PC-3 (cell line): ENCODE measurements at regions not wholly inside any gene's neighbourhood (a gene's known extent, or its start where the extent isn't known, plus 50 kb on each side); places are given as distances from the start of the nearest gene placed in this dataset.

Experiments used
- ATAC-seq: fragments of 200-7000 bp; cut with Tn5 transposase; 2 replicates; pipeline ENCODE4 v1.9.1; 2020; ENCODE audit warnings: mild to moderate bottlenecking, moderate library complexity
- BruUV-seq: library from RNA; stranded (reverse); fragments of 400-500 nt; replicated peaks from 2 replicates; lab custom pipeline; 2021; lab: Mats Ljungman, UMichigan
- CTCF ChIA-PET: fragments of 300-600 bp; sonication (Branson Sonifier 250); formaldehyde crosslinking; loops from one replicate; lab custom pipeline; 2022; ENCODE audit warnings: antibody characterized with exemption; lab: Charles Lee
- POLR2A ChIA-PET: fragments of 300-600 bp; sonication (Branson Sonifier 250); formaldehyde crosslinking; loops from one replicate; lab custom pipeline; 2022; ENCODE audit warnings: antibody characterized with exemption; ENCODE audit not compliant: unreplicated experiment; lab: Charles Lee
- DNase-seq: peaks from one replicate; pipeline ENCODE4 v3.0.0-alpha.2; 2015
- H2AFZ ChIP-seq: fragments of 300-600 bp; sonication (generic); 2 replicates; pipeline ENCODE4 v1.6.0; 2016; ENCODE audit warnings: antibody characterized with exemption, low read length
- H3F3A ChIP-seq: fragments of 300-600 bp; sonication (generic); one replicate; pipeline ENCODE4 v1.6.0; 2017; ENCODE audit warnings: antibody characterized with exemption, low read length, control low read depth, mild to moderate bottlenecking; ENCODE audit not compliant: unreplicated experiment
- H3K27ac ChIP-seq: fragments of 300-600 bp; sonication (generic); 2 replicates; pipeline ENCODE4 v1.5.1; 2016; ENCODE audit warnings: mild to moderate bottlenecking, low read length
- H3K27me3 ChIP-seq: fragments of 300-600 bp; sonication (generic); 2 replicates; pipeline ENCODE4 v1.6.1; 2016; ENCODE audit warnings: low read length, mixed read lengths
- H3K36me3 ChIP-seq: fragments of 300-600 bp; sonication (generic); 2 replicates; pipeline ENCODE4 v1.6.1; 2016; ENCODE audit warnings: low read depth, mixed run types, low read length, mixed read lengths
- H3K4me1 ChIP-seq: fragments of 300-600 bp; sonication (generic); 2 replicates; pipeline ENCODE4 v1.5.1; 2016; ENCODE audit warnings: low read length; ENCODE audit not compliant: insufficient read depth
- H3K4me2 ChIP-seq: fragments of 300-600 bp; sonication (generic); 2 replicates; pipeline ENCODE4 v1.6.0; 2016; ENCODE audit warnings: low read length
- H3K4me3 ChIP-seq: fragments of 300-600 bp; sonication (generic); 2 replicates; pipeline ENCODE4 v1.5.1; 2016; ENCODE audit warnings: mild to moderate bottlenecking, low read length, mixed read lengths
- H3K79me2 ChIP-seq: fragments of 300-600 bp; sonication (generic); 2 replicates; pipeline ENCODE4 v1.6.1; 2017; ENCODE audit warnings: low read length, mixed read lengths
- H3K9ac ChIP-seq: fragments of 300-600 bp; sonication (generic); 2 replicates; pipeline ENCODE4 v1.6.0; 2016; ENCODE audit warnings: mild to moderate bottlenecking, low read length
- H3K9me2 ChIP-seq: fragments of 300-600 bp; sonication (generic); replicated peaks from 2 replicates; pipeline ENCODE4 v1.6.1; 2016; ENCODE audit warnings: mixed run types, low read length, mixed read lengths
- H3K9me3 ChIP-seq: fragments of 300-600 bp; sonication (generic); 2 replicates; pipeline ENCODE4 v1.6.1; 2016; ENCODE audit warnings: low read length, mixed read lengths
- H4K20me1 ChIP-seq: fragments of 300-600 bp; sonication (generic); 2 replicates; pipeline ENCODE4 v1.6.1; 2016; ENCODE audit warnings: low read length, mixed read lengths
- CTCF ChIP-seq: fragments of 300-600 bp; sonication (generic); conservative IDR thresholded peaks from 2 replicates; pipeline ENCODE4 v1.5.1; 2017; ENCODE audit warnings: antibody characterized with exemption, low read depth, mild to moderate bottlenecking, low read length
- EZH2 ChIP-seq: fragments of 300-600 bp; sonication (generic); IDR thresholded peaks from one replicate; pipeline ENCODE4 v1.6.1; 2017; ENCODE audit warnings: antibody characterized with exemption, mild to moderate bottlenecking, low read length; ENCODE audit not compliant: unreplicated experiment
- EZH2phosphoT487 ChIP-seq: fragments of 300-600 bp; sonication (generic); IDR thresholded peaks from 2 replicates; pipeline ENCODE4 v1.6.1; 2018; ENCODE audit warnings: mild to moderate bottlenecking, antibody characterized with exemption, low read length, borderline replicate concordance
- intact Hi-C: fragments of 100-400 bp; cut with micrococcal nuclease; formaldehyde crosslinking; loops from 2 replicates; pipeline ENCODE4 v1.9.0; 2023

DNA sequence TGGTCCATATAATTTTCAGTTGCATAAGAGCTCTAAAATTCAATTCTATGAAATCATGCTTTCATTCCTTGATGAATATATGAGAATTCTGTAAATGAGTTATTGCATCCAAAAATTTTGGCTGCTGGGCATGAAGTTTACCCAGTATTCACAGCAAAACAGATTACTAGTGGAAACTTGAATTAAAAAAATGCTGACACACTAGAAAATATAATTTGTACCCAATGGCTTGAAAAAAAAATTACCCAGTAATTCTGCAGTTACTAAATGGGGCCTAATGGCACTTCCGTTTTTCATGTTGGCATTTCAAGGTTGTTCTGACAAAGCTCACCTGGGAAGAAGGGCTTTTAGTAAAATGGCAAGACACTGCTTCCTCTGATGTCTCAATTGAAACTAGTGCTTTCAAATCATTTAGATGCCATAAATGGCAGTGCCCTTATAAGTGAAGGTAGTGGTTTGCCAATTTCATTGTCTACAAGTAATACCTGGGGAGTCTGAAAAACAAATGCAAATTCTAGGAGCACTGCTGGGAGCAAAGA is 343.6 kb downstream of the TDRD15 start:
- ATAC-seq (no peak), DNase-seq (no peak)
- Histone ChIP-seq H3K79me2 (no peaks in the 10 kb centered on the region), H3K4me3 (no peak overlapping the region), H3K4me1 (no peaks in the 10 kb centered on the region), H3F3A (no peaks in the 10 kb centered on the region), H3K36me3 (no peaks in the 10 kb centered on the region), H4K20me1 (no peaks in the 10 kb centered on the region), H3K9me2 (no peaks in the 10 kb centered on the region), H3K27me3 (no peaks in the 10 kb centered on the region), H3K9me3 (0 out of 2 replicates have a peak, but pooled peaks cover 5% of the 10 kb centered on the region), H3K27ac (no peak overlapping the region), H2AFZ (no peak overlapping the region), H3K9ac (no peak overlapping the region), H3K4me2 (no peak overlapping the region)
- BruUV-seq, result no TSS peak
- intact Hi-C loops, result no loop called here
- ChIA-PET CTCF (no interaction called here), POLR2A (no interaction called here)
- TF ChIP-seq EZH2 (no peak), EZH2phosphoT487 (no peak), CTCF (no peak)

DNA sequence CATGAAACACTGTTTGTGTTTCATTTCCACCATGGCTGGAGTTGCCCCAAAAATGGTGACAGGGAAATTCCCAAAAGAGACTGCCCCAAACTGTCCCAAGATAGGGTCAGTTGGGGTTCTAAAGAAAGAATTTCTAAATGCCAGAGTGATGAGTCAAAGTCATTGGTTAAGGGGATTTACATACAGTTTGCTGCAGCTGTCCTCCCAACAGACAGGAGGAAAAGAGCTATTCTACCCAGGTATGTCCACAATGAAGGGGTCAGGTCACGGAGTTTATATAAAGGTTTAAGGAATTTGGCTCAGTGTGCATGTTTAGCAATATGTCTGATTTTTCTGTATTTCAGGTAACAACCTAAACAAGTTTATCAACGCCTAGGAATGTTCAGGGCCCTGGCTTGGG is 344.1 kb downstream of the TDRD15 start:
- no TSS peak for BruUV-seq
- intact Hi-C loops, result no loop called here

More for the DNA sequence above, 344.1 kb downstream of the TDRD15 start:
- Histone ChIP-seq H3F3A (no peaks in the 10 kb centered on the region), H3K36me3 (no peaks in the 10 kb centered on the region), H4K20me1 (no peaks in the 10 kb centered on the region), H3K27me3 (no peaks in the 10 kb centered on the region), H3K27ac (no peak overlapping the region), H3K4me3 (no peak overlapping the region), H3K9ac (no peak overlapping the region), H3K4me2 (no peak overlapping the region), H3K9me2 (no peaks in the 10 kb centered on the region), H3K4me1 (no peaks in the 10 kb centered on the region), H3K79me2 (no peaks in the 10 kb centered on the region), H2AFZ (no peak overlapping the region), H3K9me3 (0 out of 2 replicates have a peak, but pooled peaks cover 5% of the 10 kb centered on the region)
- ChIA-PET POLR2A (no interaction called here), CTCF (no interaction called here)
- ATAC-seq, result no peak
- no peak for DNase-seq
- no peak for TF ChIP-seq CTCF
- no peak for TF ChIP-seq EZH2
- no peak for TF ChIP-seq EZH2phosphoT487
